ENCODE measurements at regions not wholly inside any gene's neighbourhood (a gene's known extent, or its start where the extent isn't known, plus 50 kb on each side); places are given as distances from the start of the nearest gene placed in this dataset.

DNA sequence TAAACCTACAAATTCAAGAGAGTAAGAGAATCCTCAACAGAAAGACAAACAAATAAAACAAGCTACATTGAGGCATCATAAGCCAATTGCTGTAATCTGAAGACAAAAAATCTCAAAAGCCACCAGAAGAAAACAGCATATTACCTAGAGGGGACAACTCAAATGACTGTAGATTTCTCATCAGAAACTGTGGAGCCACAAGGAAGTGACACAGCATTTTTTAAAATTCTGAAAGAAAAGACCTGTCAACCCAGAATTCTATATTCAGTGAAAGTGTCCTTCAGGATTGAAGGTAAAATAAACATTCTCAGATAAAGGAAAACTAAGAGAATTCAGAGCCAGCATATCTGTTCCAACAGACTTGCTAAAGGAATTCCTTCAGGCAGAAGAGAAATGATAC lies 147.8 kb upstream of the DHRS4 start:
- TF ChIP-seq, protein P1, sequence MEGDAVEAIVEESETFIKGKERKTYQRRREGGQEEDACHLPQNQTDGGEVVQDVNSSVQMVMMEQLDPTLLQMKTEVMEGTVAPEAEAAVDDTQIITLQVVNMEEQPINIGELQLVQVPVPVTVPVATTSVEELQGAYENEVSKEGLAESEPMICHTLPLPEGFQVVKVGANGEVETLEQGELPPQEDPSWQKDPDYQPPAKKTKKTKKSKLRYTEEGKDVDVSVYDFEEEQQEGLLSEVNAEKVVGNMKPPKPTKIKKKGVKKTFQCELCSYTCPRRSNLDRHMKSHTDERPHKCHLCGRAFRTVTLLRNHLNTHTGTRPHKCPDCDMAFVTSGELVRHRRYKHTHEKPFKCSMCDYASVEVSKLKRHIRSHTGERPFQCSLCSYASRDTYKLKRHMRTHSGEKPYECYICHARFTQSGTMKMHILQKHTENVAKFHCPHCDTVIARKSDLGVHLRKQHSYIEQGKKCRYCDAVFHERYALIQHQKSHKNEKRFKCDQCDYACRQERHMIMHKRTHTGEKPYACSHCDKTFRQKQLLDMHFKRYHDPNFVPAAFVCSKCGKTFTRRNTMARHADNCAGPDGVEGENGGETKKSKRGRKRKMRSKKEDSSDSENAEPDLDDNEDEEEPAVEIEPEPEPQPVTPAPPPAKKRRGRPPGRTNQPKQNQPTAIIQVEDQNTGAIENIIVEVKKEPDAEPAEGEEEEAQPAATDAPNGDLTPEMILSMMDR (IDR thresholded peaks at IDR 0.05; ENCODE audit: borderline replicate concordance, insufficient read depth, low read depth, low read length): no peak
- no peak overlapping the region for H3K4me3 ChIP-seq (ENCODE audit: low read depth, low read length)

DNA sequence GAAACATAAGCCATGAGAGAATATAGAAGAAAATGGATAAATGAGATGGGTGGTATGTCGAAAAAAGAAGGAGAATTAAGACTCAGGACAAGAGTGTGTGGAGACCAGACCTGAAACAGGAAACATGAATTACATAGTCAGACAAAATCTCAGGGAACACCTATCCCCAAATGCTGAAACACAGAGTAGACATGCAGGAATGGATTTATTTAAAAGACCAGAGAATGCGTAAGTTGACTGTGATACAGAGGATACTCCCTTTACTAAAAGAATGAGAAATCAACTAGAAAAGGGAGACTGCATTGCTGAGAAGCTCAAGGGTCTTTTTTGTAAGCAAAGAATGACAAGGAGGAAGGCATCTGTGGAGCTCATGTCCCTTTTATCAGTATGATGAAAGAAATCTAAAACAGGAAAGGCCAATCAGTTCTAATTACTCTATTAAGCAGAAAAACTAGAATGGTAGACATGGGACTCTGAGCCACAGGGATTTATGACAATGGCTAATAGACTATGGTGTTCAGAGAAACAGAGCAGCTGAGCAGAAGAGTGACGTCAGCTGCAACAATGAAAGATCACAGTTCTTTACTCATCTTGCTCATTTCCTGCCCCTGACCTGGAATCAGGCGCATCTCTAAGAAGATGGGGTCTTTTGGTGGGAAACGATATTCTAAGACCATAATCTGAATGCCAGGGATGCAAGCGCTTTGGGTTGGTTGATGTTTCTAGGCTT lies 138.9 kb upstream of the DHRS4 start:
- no peak overlapping the region for H3K4me3 ChIP-seq (ENCODE audit: low read depth, low read length)
- TF ChIP-seq, protein P1 (IDR thresholded peaks at IDR 0.05; ENCODE audit: borderline replicate concordance, insufficient read depth, low read depth, low read length): no peak

DNA sequence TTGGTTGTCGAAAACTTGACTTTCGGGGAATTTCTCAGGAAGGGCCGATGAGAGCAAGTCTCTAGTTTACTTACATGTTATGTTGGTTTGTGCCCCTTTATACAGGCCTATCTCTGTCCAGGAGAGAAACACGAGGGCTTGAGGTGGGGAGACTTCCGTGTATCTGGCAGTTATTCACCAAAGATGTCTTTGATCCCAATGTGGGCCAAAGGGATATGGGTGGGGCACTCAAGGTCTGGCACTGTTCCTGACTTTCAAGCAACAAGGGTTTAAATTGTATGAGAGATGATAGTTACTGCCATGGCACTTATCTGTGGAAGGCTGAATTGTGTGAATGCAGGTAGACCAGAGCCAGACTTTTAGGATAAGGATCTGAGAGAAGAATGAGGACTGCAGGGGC lies 137.2 kb upstream of the DHRS4 start:
- no peak overlapping the region for H3K4me3 ChIP-seq (ENCODE audit: low read depth, low read length)
- TF ChIP-seq, protein P1 (IDR thresholded peaks at IDR 0.05; ENCODE audit: borderline replicate concordance, insufficient read depth, low read depth, low read length): no peak

DNA sequence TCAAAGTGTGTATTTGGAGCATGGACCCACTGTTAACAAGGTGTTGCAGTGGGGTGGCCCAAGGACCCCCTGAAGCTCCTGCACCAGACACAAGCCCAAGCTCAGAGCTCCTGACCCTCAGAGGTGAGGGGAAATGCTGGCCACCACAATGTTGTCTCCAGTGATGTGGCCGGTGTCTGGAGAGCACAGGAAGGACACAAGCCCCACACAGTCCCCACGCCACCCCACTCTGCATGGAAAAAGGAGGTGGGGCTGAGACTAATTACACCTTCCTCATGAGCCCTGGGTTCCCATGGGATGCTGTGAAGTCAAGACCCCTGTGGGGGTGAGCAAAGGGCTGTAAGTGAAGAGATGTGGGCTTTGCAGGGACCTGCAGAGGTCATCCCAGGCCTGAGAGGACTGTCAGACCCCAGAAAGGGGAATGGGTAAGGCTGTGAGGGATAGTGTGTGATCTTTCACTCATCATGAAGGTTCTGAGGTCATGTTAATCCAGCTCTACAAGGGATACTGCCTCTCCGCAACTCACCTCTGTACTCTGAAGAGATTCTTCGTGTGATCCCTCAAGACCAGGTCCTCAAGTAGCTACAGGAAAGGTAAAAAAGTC lies 136.3 kb upstream of the DHRS4 start:
- no peak overlapping the region for H3K4me3 ChIP-seq (ENCODE audit: low read depth, low read length)
- TF ChIP-seq, protein P1 (IDR thresholded peaks at IDR 0.05; ENCODE audit: borderline replicate concordance, insufficient read depth, low read depth, low read length): no peak

DNA sequence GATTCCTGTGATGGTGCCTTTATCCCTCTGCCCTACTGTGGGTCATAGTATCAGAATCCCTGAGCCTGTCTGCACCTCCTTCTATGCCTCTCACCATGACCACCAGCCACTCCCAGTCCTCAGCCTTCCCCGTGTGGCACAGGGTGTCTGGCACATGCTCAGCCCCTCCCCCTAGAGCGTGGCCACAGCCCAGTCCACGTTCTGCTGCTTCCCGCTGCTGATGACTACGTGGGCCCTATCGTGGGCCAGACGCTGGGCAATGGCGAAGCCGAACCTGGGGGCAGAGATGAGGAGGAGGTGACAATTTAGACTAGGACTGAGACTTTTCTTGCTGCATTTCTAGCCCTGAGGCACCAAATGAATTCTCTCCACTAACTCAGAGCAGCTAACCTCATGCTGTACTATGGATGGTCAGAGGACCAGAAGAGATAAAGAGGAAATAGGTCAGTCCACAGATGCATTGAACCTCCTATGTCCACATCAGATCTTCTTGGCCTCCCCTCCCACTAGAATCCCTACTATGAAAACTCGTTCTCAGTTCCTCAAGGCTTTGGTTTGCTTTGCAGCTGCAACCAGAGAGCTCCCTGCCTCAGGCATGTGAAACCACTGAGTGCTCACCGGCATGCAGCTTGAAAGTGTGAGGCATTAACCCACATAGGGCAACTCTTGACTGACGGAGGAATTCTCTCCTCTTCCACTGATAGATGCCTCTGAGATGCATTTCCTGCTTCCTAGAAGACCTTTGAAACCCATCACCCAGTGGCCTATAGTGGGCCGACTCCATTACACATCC lies 126.3 kb upstream of the DHRS4 start:
- TF ChIP-seq, protein P1 (IDR thresholded peaks at IDR 0.05; ENCODE audit: borderline replicate concordance, insufficient read depth, low read depth, low read length): no peak
- H3K4me3 ChIP-seq (ENCODE audit: low read depth, low read length): no peak overlapping the region

DNA sequence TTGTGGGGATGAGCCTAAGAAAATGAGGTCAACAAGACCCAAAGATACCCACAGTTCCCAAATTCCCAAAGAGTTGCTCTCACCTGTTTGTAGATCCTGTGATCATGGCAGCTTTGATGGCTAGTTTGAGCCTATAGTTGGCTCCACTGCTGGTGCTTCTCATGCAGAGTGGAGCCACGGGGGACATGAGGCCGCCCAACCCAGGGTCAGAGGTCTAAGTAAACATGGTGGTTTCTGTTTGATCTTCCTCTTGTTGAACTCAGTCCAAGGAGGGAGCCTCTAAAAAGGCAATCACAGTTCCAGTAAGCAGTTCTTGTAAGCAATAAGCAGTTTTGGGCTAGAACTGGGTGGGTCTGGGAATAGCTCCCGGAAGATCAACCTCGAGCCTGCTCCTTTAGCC lies 125.6 kb upstream of the DHRS4 start:
- TF ChIP-seq, protein P1 (IDR thresholded peaks at IDR 0.05; ENCODE audit: borderline replicate concordance, insufficient read depth, low read depth, low read length): no peak

More for the DNA sequence above, 125.6 kb upstream of the DHRS4 start:
- H3K4me3 ChIP-seq (ENCODE audit: low read depth, low read length): no peak overlapping the region

All from GM12875 (cell line).